GM23248 (cell line): ENCODE measurements at regions not wholly inside any gene's neighbourhood (a gene's known extent, or its start where the extent isn't known, plus 50 kb on each side); places are given as distances from the start of the nearest gene placed in this dataset.
A peak's percentile ranks its signal among the peaks of the same experiment; 100 is the strongest.

Experiments
- DNase-seq: peaks from one replicate; pipeline ENCODE4 v3.0.0-alpha.2; 2015
- H2AFZ ChIP-seq: fragments of 200-600 bp; sonication (generic); 2 replicates; pipeline ENCODE4 v1.6.1; 2016; ENCODE audit warnings: antibody characterized with exemption
- H3F3A ChIP-seq: fragments of 200-600 bp; sonication (generic); 2 replicates; pipeline ENCODE4 v1.6.1; 2016; ENCODE audit warnings: mild to moderate bottlenecking, antibody characterized with exemption, mixed run types; ENCODE audit not compliant: insufficient read depth
- H3K27ac ChIP-seq: fragments of 200-600 bp; sonication (generic); 2 replicates; pipeline ENCODE4 v1.5.1; 2016; ENCODE audit warnings: mild to moderate bottlenecking
- H3K27me3 ChIP-seq: fragments of 200-600 bp; sonication (generic); replicated peaks from 2 replicates; pipeline ENCODE4 v1.6.1; 2016; ENCODE audit warnings: mild to moderate bottlenecking; ENCODE audit not compliant: insufficient read depth
- H3K36me3 ChIP-seq: fragments of 200-600 bp; sonication (generic); 2 replicates; pipeline ENCODE4 v1.6.1; 2016; ENCODE audit warnings: low read depth, mild to moderate bottlenecking
- H3K4me1 ChIP-seq: fragments of 200-600 bp; sonication (generic); 2 replicates; pipeline ENCODE4 v1.6.1; 2016; ENCODE audit warnings: mild to moderate bottlenecking; ENCODE audit not compliant: insufficient read depth
- H3K4me2 ChIP-seq: fragments of 200-600 bp; sonication (generic); one replicate; pipeline ENCODE4 v1.6.1; 2016; ENCODE audit warnings: mild to moderate bottlenecking; ENCODE audit not compliant: unreplicated experiment
- H3K4me3 ChIP-seq: fragments of 200-600 bp; sonication (generic); 2 replicates; pipeline ENCODE4 v1.5.1; 2016; ENCODE audit warnings: mild to moderate bottlenecking
- H3K79me2 ChIP-seq: fragments of 200-600 bp; sonication (generic); 2 replicates; pipeline ENCODE4 v1.6.1; 2016; ENCODE audit warnings: mild to moderate bottlenecking; ENCODE audit not compliant: insufficient read depth
- H3K9ac ChIP-seq: fragments of 200-600 bp; sonication (generic); 2 replicates; pipeline ENCODE4 v1.6.1; 2016; ENCODE audit warnings: mild to moderate bottlenecking
- H3K9me2 ChIP-seq: fragments of 200-600 bp; sonication (generic); 2 replicates; pipeline ENCODE4 v1.6.1; 2016; ENCODE audit warnings: mixed run types, mild to moderate bottlenecking, moderate library complexity; ENCODE audit not compliant: insufficient read depth
- H3K9me3 ChIP-seq: fragments of 200-600 bp; sonication (generic); one replicate; pipeline ENCODE4 v1.6.1; 2017; ENCODE audit warnings: low read depth
- H4K20me1 ChIP-seq: fragments of 200-600 bp; sonication (generic); 2 replicates; pipeline ENCODE4 v1.6.0; 2016; ENCODE audit not compliant: insufficient read depth
- EZH2 ChIP-seq: fragments of 200-600 bp; sonication (generic); IDR thresholded peaks from 2 replicates; pipeline ENCODE4 v1.6.1; 2018; ENCODE audit warnings: antibody characterized with exemption, mild to moderate bottlenecking; ENCODE audit not compliant: insufficient read depth, poor library complexity, severe bottlenecking
- EZH2phosphoT487 ChIP-seq: fragments of 200-600 bp; sonication (generic); IDR thresholded peaks from 2 replicates; pipeline ENCODE4 v1.6.1; 2018; ENCODE audit warnings: antibody characterized with exemption, moderate library complexity, mild to moderate bottlenecking, low read depth; ENCODE audit not compliant: insufficient read depth
- WGBS, 2 experiments: methylation state at CpG; one replicate each; pipeline ENCODE4 v1.1.6; 2015 to 2017; ENCODE audit warnings: low lambda C conversion rate in 2 of 2, low coverage in 1 of 2; ENCODE audit errors: missing lambda C conversion rate in 2 of 2; 5-methylcytosine and 5-hydroxymethylcytosine counted together
- in situ Hi-C: fragments of 300-500 bp; cut with MboI; formaldehyde crosslinking; loops from 2 replicates; pipeline ENCODE4 v1.15.0; 2020

DNA sequence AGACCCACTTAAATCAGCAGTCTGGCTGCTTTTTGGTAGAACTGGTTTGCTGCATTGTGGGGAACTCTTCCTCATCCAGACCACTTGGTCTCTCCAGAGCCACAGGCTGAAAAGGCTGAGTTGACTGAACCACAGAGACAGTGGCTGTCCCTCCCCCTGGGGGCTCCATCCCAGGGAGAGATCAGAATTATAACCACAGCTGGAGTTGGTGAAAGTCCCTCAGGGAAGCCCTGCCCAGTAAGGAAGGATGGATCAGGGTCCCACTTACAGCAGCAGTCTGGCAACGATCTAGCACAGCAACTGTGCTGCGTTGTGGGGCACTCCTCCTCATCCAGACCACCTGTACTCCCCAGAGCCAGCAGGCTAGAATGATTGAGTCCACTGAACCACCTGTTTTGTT, 212.7 kb downstream of the SOX3 start:
- WGBS, 2 experiments, result 66 to 70% methylated on average over 2 of the region's 2 CpGs
- H3K27me3 ChIP-seq, result no peaks in the 10 kb centered on the region
- DNase-seq, result no peak
- H3K79me2 ChIP-seq, result no peaks in the 10 kb centered on the region
- in situ Hi-C loops, result no loop called here
- H3K9me3 ChIP-seq, result no peaks in the 10 kb centered on the region
- H3K4me2 ChIP-seq, result no peak overlapping the region
- no peaks in the 10 kb centered on the region for H3K9me2 ChIP-seq
- no peak for TF ChIP-seq EZH2phosphoT487
- no peak for TF ChIP-seq EZH2
- no peaks in the 10 kb centered on the region for H4K20me1 ChIP-seq
- H3K9ac ChIP-seq, result no peak overlapping the region
- H2AFZ ChIP-seq, result no peak overlapping the region
- H3K27ac ChIP-seq, result no peak overlapping the region
- no peak overlapping the region for H3K4me3 ChIP-seq
- no peaks in the 10 kb centered on the region for H3K36me3 ChIP-seq
- no peaks in the 10 kb centered on the region for H3F3A ChIP-seq
- no peaks in the 10 kb centered on the region for H3K4me1 ChIP-seq

DNA sequence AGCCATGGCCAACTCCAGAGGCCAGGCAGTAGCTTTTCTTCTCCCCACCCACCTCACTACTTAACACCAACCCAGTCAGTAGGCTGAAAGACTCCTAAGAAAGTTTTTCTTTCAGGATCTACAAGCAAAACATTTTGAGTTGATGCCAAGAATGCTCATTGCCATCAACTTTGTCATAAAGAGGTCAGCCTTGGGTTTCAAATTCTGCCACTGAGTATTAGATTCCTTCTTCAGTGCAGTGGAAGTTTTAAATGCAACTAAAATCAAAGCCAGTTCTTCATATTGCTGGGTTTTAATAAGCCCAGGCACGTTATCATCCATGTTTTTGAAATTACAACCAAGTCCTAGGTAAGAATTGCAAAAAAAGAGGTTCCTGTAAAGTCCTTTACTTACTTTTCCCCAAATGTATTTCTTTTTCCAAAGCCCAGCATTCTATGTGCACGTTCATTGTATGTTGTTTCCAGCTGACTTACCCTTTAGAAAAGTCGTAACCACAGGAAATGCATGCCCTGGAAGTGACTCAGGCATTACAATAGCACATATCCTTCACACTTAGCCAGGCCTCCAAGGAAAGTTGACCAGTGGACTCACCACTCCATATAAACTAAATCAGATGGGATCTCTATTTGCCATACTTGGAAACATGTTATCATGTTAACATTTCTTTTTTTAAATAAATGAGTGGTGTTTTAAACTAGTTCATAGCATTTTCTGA, 229.9 kb downstream of the SOX3 start:
- peaks cover 15% of the 10 kb centered on the region for H3K4me1 ChIP-seq
- H3K36me3 ChIP-seq, result no peaks in the 10 kb centered on the region
- no peaks in the 10 kb centered on the region for H3K9me3 ChIP-seq
- H3F3A ChIP-seq, result peaks cover 8% of the 10 kb centered on the region; the same call in 1 of the 2 replicates
- no peak overlapping the region for H2AFZ ChIP-seq
- no peaks in the 10 kb centered on the region for H3K27me3 ChIP-seq
- H3K4me3 ChIP-seq, result no peak overlapping the region
- TF ChIP-seq EZH2, result no peak
- no peak for TF ChIP-seq EZH2phosphoT487
- H3K9me2 ChIP-seq, result no peaks in the 10 kb centered on the region
- no peaks in the 10 kb centered on the region for H3K79me2 ChIP-seq
- WGBS, 2 experiments, result 20 to 23% methylated on average over 3 of the region's 3 CpGs
- peak; percentile 77 for DNase-seq
- peak overlapping the region; percentile 63 for H3K27ac ChIP-seq
- H3K9ac ChIP-seq, result no peak overlapping the region
- in situ Hi-C loops, result no loop called here
- peak overlapping the region; percentile 57 for H3K4me2 ChIP-seq
- H4K20me1 ChIP-seq, result no peaks in the 10 kb centered on the region

DNA sequence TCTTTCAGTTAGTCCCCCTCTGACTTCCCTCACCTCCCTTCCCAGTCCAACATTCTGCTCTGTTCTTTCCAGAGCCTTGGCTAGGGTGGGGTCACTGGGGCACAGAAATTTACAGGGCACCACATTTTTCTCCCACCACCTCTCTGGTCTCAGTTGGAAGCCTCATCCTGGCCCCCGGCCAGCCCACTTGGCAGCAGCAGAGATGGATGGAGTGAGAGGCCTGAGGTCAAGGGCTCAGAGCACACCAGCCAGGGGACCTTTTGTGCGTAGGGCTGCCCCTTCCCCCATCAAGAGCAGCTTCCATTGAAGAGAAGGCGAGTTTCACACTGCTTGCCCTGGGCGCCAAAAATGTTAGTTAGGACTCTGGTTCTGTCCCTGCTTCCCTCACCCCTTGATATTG, 230.9 kb downstream of the SOX3 start:
- Histone ChIP-seq H3F3A (peaks cover 8% of the 10 kb centered on the region; the same call in 1 of the 2 replicates), H4K20me1 (no peaks in the 10 kb centered on the region), H3K27ac (no peak overlapping the region), H3K9ac (no peak overlapping the region), H3K4me2 (no peak overlapping the region), H3K4me3 (no peak overlapping the region), H3K36me3 (no peaks in the 10 kb centered on the region), H3K9me2 (no peaks in the 10 kb centered on the region), H3K27me3 (no peaks in the 10 kb centered on the region), H3K9me3 (no peaks in the 10 kb centered on the region), H3K79me2 (no peaks in the 10 kb centered on the region), H2AFZ (no peak overlapping the region), H3K4me1 (peaks cover 15% of the 10 kb centered on the region)
- WGBS, 2 experiments, result 67 to 86% methylated on average over 3 to 4 of the region's 4 CpGs
- in situ Hi-C loops, result no loop called here
- no peak for DNase-seq
- TF ChIP-seq EZH2phosphoT487 (no peak), EZH2 (no peak)

DNA sequence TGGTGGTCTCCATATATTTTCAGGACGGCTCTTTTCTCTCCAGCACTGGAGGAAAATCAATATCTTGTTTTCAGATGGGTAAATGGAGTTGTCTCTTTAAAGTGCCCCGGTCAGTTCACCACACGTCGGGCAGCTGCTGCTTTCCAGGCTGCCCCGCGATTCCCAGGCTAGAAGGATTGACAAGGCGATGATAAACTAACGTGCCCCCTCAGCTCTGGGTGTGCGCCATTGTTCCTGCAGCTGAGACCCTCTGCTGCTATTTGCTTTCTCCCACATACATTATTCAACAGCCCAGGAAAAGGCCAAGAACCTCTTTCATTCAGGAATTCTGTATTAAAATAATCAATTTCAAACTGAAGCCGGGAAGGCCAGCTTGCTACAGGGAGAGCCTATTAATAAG, 254.5 kb downstream of the SOX3 start:
- Histone ChIP-seq H2AFZ (no peak overlapping the region), H3F3A (no peaks in the 10 kb centered on the region), H3K9me3 (no peaks in the 10 kb centered on the region), H3K27ac (no peak overlapping the region), H3K4me1 (no peaks in the 10 kb centered on the region), H3K27me3 (no peaks in the 10 kb centered on the region), H3K9ac (no peak overlapping the region), H4K20me1 (no peaks in the 10 kb centered on the region), H3K36me3 (no peaks in the 10 kb centered on the region), H3K4me2 (no peak overlapping the region), H3K4me3 (no peak overlapping the region), H3K79me2 (no peaks in the 10 kb centered on the region), H3K9me2 (no peaks in the 10 kb centered on the region)
- TF ChIP-seq EZH2phosphoT487 (no peak), EZH2 (no peak)
- in situ Hi-C loops, result no loop called here
- no peak for DNase-seq
- WGBS, 2 experiments, result 43 to 53% methylated on average over 6 to 10 of the region's 10 CpGs
